Suprapubic skin (tissue), 4 donors: ENCODE measurements at regions not wholly inside any gene's neighbourhood (a gene's known extent, or its start where the extent isn't known, plus 50 kb on each side); places are given as distances from the start of the nearest gene placed in this dataset.

Experiments used
- CTCF ChIP-seq, 2 donors: fragments of 200-600 bp in 1 of 2; fragments of 450-650 bp in 1 of 2; sonication (generic) in 1 of 2; IDR thresholded peaks; one replicate each; pipeline ENCODE4 v1.5.1; 2016 to 2019; ENCODE audit warnings: antibody characterized with exemption in 2 of 2, mild to moderate bottlenecking in 1 of 2, moderate library complexity in 1 of 2
- EP300 ChIP-seq: sonication (generic); formaldehyde crosslinking; IDR thresholded peaks from one replicate; pipeline ENCODE4 v1.6.1; 2017; ENCODE audit warnings: antibody characterized with exemption
- POLR2A ChIP-seq, 2 donors: fragments of 450-650 bp; IDR thresholded peaks; one replicate each; pipeline ENCODE4 v1.6.1; 2017; ENCODE audit warnings: antibody characterized with exemption in 2 of 2, mild to moderate bottlenecking in 2 of 2, moderate library complexity in 2 of 2
- POLR2AphosphoS5 ChIP-seq, 3 donors: sonication (generic); formaldehyde crosslinking; IDR thresholded peaks; one replicate each; pipeline ENCODE4 v1.6.1; 2017; ENCODE audit warnings: antibody characterized with exemption in 3 of 3

DNA sequence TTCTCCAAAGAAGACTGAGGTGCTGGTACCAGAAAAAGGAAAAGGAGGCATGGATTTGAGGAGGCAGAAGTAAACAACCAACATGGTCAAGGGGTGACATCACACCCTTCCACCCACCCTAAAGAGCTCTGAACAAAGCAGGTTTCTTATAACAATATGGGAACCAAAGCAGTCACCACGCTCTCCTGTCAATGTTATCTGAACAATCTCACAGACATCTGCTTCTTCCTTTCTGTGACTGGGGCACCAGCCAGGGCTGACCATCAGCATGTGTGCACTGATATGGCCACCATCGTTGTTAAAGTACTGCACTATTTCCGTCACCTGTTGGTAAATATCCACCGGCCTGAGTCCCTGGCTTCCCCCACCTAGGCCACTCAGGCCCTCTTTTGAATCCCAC lies 252.9 kb downstream of the SHQ1 start:
- TF ChIP-seq CTCF (IDR thresholded peaks at IDR 0.05) (no peak), EP300 (no peak), POLR2AphosphoS5 (IDR thresholded peaks at IDR 0.05) (no peak), POLR2A (IDR thresholded peaks at IDR 0.05) (no peak)
